ENCODE measurements at regions not wholly inside any gene's neighbourhood (a gene's known extent, or its start where the extent isn't known, plus 50 kb on each side); places are given as distances from the start of the nearest gene placed in this dataset.

DNA sequence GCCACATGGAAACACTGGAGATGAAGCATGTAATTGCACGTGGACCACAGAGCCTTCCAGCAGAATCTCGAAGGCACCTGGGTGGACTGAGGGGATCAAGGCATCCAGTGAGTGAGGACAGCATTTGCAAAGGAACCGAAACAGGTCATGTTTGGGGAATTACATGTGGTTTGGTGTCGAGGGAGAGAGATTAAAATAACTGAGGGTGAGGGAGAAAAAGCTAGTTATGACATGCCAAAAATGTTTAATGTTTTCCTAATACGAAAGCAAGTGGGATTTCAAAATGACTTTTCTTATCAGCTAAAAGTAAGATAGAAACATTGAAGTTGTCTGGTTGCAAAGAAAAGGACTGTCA is 157.1 kb downstream of the BLID start:
- TF ChIP-seq, protein P1, sequence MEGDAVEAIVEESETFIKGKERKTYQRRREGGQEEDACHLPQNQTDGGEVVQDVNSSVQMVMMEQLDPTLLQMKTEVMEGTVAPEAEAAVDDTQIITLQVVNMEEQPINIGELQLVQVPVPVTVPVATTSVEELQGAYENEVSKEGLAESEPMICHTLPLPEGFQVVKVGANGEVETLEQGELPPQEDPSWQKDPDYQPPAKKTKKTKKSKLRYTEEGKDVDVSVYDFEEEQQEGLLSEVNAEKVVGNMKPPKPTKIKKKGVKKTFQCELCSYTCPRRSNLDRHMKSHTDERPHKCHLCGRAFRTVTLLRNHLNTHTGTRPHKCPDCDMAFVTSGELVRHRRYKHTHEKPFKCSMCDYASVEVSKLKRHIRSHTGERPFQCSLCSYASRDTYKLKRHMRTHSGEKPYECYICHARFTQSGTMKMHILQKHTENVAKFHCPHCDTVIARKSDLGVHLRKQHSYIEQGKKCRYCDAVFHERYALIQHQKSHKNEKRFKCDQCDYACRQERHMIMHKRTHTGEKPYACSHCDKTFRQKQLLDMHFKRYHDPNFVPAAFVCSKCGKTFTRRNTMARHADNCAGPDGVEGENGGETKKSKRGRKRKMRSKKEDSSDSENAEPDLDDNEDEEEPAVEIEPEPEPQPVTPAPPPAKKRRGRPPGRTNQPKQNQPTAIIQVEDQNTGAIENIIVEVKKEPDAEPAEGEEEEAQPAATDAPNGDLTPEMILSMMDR (IDR thresholded peaks at IDR 0.05): no peak
- TF ChIP-seq EP300 (IDR thresholded peaks at IDR 0.05; ENCODE audit: low read depth): no peak
- TF ChIP-seq POLR2A (IDR thresholded peaks at IDR 0.05): no peak

All from transverse colon (tissue), 3 donors.